GM21381 (cell line): ENCODE measurements at regions not wholly inside any gene's neighbourhood (a gene's known extent, or its start where the extent isn't known, plus 50 kb on each side); places are given as distances from the start of the nearest gene placed in this dataset.
"Not testable (repeated sequence)": the region's sequence is repeated elsewhere in the genome, so short reads cannot be mapped to it uniquely, and the experiment has no call there.

ENCODE experiments used
- ATAC-seq: cut with Tn5 transposase; IDR thresholded peaks from one replicate; pipeline ENCODE4 v1.9.1; 2021; ENCODE audit warnings: mild to moderate bottlenecking, moderate library complexity; ENCODE audit not compliant: unreplicated experiment

DNA sequence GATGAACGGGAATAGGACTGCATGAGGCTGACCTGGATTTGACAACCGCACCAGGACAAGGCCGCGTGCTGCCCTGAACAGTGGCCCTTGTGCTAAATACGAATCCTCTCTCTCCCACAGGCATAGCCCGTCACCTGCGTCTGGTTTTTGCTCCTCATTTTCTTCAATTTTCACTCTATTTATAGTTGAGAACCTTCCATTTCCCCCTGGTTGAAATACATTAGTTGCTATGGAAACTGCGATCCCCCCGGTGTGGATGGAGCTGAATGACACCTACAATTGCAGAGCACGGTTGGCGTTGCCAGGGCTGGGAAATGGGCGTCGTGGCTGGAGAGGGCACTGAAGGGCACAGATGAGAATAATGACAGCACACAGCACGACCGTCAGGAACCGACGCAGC, 158.6 kb upstream of the PITRM1 start:
- no peak for ATAC-seq

DNA sequence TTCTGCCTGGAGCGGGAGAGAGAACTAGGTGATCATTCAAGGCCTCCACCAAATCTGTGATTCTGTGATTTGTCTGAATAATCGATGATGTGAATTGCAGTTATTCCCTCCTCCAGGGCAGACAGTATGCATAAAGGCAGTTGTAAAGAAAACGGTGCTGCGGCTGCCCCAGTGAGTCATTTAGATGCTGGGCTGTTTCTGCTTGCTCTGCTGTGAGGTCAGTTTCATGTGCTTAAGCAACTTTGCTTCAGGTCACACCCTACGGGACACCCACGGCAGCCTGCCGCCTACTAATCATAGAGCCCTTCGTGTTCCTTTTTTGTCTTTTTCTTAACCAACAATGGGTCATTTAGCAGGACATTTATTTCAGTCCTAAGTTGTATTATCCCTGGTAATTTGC, 158.1 kb upstream of the PITRM1 start:
- no peak for ATAC-seq

DNA sequence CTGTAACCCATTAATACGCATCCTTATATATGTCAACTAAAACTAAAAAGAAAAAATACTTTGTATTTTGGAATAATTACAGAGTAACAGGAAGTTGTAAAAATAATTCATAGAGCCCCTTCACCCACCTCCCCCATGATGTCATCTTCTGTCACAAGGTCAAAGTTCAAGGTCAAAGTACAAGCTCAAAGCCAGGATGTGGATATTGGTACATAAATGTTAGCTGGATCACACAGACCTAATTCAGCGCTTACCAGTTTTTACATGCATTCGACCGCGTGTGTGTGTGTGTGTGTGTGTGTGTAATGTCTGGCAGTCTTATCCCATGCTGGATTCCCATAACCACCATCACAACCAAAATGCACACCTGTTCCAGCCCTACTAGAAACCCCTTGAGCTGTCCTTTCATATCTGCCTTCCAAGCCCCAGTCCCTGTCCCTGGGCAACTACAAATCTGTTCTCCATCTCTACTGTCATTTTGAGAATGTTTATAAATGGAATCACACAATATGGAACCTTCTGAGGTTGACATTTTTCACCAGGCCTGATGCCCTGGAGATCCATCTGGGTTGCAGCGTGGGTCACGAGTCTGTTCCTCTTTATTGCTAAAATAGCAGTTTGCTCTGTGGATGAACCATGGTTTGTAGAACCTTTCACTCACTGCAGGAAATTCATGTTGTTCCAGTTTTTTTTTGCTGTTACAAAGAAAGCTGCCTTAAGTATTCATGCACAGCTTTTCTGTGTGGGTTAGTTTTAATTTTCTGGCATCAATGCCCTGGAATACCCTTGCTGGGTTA, 153.6 kb upstream of the PITRM1 start:
- no peak for ATAC-seq

DNA sequence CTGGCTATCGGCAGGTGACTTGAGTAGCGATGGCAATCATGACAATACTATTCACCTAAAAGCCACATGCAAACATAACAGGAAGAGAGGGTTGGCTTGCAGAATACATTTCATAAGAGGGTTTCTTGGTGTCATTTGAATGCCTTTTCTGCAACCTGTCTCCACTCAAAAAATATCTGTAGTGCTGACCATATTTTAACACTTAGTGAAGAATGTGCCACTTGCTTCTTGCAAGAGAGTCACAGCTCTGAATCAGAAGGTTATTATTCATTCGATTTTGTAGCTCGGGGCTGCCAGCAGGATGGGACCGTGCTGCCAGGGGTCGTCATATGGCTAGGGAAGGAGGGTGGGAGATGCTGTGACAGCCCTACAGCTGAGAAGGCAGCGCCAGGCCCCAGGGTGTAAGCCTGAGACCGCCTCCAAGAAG, 152.0 kb upstream of the PITRM1 start:
- ATAC-seq = no peak

DNA sequence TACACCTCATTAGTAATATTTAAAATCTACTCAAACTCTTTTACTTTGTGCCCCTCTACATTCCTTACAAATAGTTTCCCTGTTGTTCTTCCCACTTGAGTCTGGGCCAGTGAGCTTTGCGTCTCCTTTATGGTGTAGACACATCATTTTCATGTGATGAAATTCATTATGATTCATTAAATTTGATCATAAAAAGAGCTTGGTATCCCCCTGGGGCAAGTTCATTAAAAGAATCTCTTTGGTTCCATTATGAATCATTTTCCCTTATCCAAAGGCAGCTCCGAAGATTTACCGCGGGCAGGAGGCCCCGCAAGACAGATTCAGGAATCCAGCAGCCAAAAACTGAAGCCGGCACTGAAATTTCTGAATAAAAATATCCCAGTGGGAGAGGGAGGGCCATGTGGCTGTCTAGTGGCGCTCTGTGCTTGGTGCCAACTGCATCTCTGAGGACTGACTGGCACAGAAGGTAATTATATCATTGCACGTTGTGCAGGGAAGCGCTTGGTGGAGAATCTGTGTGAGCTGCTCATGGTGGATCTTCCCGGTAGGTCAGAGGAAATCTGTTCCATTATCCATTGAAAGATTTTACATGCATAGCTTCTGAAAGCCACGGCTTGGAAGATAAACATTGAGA, 151.4 kb upstream of the PITRM1 start:
- no peak for ATAC-seq

DNA sequence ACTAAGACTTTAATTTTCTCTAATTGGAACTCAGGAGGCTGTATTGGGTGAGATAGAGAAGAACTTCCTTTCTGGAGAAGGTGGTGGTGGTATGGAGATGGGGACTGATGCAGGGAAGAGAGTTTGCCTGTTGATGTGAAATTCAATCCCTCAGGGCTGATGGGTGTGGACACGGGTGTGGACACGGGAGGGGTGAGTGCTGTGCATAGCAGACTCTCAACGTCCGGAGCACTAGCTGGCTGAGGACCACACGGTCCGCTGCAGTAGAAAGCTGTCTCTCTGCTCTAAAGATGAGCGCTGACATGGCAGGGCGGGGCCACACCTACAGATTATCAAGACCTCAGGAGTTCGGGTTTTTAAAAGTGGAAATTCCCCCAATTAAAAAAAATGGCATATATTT, 148.5 kb upstream of the PITRM1 start:
- no peak for ATAC-seq

DNA sequence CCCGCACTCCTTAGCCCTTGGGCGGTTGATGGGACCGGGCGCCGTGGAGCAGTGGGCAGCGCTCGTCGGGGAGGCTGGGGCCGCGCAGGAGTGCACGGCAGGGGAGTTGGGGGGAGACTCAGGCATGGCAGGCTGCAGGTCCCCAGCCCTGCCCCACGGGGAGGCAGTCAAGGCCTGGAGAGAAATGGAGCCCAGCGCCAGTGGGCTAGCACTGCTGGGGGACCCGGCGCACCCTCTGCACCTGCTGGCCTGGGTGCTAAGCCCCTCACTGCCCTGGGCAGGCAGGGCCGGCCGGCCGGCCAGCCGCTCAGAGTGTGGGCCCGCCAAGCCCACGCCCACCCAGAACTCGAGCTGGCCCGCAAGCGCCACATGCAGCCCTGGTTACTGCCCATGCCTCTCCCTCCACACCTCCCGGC, 147.2 kb upstream of the PITRM1 start:
- no peak for ATAC-seq

DNA sequence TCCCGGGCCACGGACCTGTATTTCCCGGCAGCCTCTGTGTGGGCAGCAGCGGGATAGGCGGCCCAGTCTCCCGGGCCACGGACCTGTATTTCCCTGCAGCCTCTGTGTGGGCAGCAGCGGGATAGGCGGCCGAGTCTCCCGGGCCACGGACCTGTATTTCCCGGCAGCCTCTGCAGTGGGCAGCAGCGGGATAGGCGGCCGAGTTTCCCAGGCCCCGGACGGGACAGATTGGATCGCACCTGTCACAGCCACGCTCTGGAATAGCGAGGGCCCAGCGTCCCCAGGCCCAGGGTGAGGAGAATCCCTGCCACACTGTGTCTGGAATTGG, 145.9 kb upstream of the PITRM1 start:
- not testable (repeated sequence) for ATAC-seq

DNA sequence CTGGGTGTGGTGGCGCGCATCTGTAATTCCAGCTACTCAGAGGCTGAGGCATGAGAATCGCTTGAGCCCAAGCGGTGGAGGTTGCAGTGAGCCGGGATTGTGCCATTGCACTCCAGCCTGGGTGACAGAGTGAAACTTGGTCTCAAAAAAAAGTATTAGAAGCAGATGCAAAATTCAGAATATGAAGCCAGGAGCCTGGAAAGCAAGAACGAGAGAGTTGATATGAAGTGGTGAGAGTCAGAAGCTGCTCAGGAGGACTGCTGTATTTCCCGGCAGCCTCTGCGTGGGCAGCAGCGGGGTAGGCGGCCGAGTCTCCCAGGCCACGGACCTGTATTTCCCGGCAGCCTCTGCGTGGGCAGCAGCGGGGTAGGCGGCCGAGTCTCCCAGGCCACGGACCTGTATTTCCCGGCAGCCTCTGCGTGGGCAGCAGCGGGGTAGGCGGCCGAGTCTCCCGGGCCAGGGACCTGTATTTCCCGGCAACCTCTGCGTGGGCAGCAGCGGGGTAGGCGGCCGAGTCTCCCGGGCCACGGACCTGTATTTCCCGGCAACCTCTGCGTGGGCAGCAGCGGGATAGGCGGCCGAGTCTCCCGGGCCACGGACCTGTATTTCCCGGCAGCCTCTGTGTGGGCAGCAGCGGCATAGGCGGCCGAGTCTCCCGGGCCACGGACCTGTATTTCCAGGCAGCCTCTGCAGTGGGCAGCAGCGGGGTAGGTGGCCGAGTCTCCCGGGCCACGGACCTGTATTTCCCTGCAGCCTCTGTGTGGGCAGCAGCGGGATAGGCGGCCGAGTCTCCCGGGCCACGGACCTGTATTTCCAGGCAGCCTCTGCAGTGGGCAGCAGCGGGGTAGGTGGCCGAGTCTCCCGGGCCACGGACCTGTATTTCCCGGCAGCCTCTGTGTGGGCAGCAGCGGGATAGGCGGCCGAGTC, 145.2 kb upstream of the PITRM1 start:
- not testable (repeated sequence) for ATAC-seq

DNA sequence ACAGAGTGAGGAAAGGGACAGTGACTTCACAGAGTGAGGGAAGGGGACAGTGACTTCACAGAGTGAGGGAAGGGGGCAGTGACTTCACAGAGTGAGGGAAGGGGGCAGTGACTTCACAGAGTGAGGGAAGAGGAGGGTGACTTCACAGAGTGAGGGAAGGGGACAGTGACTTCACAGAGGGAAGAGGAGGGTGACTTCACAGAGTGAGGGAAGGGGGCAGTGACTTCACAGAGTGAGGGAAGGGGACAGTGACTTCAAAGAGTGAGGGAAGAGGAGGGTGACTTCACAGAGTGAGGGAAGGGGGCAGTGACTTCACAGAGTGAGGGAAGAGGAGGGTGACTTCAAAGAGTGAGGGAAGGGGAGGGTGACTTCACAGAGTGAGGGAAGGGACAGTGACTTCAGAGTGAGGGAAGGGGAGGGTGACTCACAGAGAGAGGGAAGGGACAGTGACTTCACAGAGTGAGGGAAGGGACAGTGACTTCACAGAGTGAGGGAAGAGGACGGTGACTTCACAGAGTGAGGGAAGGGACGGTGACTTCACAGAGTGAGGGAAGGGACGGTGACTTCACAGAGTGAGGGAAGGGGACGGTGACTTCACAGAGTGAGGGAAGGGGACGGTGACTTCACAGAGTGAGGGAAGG, 142.0 kb upstream of the PITRM1 start:
- ATAC-seq = not testable (repeated sequence)

DNA sequence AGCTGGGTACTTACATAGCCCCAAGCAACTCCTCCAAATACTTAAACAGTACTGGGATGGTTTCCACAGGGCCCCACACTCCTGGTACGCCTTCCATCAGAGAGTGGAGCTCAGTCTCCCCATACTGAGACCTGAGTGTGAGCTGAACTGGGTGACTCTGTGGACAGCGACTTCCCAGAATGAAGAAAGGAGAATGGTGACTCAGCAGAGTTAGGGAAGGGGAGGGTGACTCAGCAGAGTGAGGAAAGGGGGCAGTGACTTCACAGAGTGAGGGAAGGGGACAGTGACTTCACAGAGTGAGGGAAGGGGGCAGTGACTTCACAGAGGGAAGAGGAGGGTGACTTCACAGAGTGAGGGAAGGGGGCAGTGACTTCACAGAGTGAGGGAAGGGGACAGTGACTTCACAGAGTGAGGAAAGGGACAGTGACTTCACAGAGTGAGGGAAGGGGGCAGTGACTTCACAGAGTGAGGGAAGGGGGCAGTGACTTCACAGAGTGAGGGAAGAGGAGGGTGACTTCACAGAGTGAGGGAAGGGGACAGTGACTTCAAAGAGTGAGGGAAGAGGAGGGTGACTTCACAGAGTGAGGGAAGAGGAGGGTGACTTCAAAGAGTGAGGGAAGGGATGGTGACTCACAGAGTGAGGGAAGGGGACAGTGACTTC, 141.3 kb upstream of the PITRM1 start:
- ATAC-seq = not testable (repeated sequence)

DNA sequence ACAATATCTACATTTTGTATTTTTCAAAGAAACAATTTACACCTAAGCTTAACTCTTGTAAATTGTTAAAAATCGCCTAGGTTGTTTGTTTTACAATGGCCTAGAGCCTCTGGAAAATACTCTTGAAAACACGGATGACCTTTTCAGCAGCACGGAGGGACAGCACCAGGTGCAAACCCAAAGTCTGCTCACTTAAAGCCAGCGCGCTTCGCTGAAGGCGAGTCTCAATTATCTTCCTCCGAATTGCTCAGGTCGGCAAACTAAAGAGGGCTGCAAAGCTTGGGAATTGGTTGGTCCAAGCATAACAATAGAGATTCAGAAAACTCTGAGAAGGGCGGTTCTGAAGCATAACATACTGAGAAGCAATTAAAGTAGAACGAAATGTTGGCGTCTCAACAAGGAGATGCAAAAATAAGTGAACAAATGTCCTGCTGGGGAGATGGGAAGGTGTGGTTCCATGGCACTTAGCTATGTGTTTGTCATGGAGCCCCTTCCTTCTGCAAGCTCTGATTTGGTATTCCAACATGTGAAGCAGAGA, 139.9 kb upstream of the PITRM1 start:
- ATAC-seq = no peak

DNA sequence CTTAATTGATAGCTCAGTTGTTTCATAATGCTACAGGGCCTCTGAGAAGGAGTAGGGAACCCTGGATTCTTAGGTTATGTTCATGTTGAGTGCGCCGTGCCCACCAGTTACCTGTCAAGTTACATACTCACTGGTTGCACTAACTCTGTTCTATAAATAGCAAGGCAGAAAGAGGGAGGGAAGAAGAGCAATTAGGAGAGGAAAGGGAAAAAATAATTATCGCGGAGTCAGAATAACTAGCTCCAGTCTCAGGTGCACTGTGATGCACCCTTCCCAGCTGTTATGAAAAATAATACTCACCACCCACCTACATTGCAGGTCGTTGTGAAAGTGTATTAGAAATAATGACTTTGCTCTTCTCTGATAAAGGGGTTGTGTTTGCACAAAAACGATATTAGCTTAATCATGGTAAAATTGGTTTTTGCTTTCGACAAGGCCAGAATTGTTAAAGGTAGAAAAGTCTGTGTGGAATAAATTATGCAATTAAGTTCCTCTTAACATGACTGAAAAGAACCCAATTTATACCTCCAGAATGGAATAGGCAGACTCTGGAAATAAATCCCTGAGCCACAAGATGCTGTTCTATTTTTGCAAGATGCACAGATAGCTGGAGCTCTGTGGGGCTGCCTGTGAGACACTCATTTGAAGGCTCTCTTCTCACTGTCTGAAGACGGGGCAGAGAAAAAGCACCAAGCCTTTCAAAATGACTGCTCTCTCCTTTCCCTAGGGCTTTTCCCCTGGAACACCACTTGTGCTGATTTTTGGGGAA, 137.6 kb upstream of the PITRM1 start:
- ATAC-seq = no peak

DNA sequence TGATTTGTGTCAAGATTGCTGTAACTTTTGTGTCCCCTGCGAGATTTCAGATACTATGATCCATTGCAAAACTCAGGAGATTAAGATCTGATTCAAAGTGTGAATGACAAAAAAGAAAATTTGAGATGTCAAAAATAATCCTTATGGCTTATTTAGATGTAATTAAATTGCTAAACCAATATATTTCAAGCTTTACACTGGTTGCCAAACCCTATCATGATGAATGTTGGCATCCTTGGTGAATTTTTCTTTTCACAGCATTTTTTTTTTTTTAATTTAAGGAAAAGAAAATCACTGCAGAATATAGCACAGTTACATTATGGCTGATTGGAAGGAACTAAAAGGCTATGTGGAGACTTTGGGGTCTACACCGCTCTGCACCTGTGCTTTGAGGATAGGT, 133.5 kb upstream of the PITRM1 start:
- no peak for ATAC-seq

DNA sequence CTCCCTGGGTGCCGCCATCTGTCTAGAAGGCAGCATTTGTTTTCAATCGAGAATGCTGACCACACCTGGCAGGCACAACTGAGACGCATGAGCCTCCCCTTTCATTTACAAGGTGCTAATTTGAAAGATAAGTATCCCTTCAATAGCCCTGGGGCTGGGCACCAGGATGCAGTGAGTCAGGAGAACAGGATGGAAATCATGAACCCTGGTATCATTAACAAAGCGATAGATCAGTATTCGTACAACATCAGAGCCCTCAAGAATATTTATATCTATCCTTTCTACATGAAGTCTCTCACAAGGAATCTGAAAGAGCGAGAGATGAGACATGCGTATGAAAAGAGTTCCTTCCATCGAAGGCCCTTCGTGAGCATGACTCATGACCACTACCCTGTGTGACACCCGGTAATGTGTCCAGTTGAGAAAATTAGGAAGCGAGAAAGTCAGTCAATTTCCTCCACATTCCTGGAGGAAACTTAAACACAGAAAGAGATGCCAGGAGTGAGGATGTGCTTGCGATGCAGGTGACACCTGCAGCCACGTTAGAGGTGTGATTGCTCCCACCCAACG, 123.1 kb upstream of the PITRM1 start:
- no peak for ATAC-seq

DNA sequence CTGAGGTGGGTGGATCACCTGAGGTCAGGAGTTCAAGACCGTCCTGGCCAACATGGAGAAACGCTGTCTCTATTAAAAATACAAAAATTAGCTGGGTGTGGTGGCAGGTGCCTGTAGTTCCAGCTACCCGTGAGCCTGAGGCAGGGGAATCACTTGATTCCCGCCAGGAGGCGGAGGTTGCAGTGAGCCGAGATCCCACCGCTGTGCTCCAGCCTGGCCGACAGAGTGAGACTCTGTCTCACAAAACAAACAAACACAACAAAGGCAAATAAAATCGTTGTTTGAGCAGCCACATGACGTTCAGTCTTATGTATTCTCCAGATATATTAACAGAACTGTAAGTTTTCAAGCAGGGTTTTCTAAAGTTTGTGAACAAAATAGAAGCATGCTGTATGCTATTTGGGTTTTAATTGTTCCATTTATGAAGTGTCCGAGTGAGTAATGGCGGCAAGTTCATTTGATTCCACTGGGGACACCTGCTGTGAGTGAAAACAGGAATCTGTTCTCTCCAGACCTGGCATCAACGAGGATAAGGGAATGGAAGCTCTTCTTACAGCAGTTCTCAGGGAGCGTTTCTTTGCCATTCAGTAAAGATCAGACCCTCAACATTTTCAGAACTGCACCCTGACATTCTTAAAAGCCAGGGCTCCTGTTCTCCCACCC, 122.5 kb upstream of the PITRM1 start:
- ATAC-seq = no peak

DNA sequence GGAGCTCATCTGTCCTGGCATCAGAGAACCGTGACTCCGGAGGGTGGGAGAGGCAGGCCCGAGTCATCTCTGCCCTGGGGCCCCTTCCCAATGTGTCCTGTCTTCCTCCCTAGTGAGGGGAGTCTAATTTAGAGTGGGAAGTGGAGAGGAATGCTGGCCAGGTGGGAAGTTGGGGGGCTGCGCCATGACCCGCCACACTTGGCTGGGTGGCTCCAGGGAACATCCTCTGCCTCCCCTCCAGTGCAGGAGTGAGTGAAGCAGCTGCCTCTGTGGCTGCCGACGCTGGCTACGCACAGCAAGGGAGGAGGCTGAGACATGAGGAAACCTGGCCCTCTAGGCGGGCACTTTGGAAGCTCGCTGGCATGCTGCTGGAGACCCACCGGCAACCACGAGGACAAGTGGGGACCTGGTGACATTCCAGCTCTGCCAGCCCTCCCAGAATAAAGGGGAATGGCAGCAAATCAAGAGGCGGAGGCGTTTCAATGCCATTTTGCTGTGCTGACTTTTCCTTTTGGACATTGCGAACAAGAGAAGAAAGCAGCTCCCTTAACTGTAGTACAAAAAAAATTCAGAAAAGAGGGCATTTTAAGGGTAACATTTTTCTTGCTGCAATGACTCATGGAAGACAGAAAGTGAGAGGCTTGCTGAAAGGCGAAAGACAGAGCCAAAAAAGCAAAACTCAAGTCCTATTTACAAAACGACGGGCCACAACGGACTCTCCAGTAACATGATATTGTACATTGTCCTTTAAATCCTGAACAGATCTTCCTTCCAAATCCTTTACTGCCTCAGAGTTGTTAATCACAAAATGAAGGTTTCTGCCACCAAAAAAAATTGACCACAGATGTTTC, 121.2 kb upstream of the PITRM1 start:
- no peak for ATAC-seq

DNA sequence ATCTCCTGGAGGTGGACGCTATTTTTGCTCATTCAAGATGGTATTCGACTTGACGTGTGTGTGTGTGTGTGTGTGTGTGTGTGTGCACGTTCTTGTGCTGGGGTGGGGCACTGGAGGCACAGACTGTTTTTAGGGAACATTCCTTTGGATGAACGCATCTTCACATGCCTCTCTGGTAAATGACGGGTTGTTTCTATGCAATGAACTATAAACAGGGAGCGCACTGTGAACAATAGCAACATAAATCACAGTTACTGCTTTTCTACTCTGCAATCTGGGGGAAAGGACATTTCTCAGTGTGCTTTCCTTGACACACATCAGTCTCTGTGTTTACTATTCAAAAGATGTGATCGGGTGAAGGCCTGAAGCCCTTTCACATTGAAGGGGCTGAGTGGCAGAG, 120.1 kb upstream of the PITRM1 start:
- no peak for ATAC-seq
